ENCODE measurements at regions not wholly inside any gene's neighbourhood (a gene's known extent, or its start where the extent isn't known, plus 50 kb on each side); places are given as distances from the start of the nearest gene placed in this dataset.

DNA sequence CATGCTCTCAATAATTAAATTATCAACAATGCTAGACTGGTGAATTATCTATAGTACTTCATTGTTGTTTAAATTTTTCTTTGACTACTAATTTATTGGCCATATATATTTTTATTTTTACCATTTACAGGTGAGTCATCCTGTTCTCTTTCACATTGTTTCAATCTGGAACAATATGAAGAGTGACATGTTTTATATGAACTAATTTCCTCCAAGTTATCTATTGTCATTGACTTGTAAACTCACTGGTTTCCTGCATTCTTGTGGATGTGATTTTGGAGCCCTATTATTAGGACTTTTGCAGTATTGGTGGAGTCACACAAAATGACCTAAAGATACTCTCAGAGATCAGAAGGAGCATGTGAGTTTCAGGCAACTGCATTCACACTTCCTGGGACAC is 297.7 kb downstream of the AEBP2 start:
- TF ChIP-seq CTCF (IDR thresholded peaks at IDR 0.05) (no peak), POLR2A (IDR thresholded peaks at IDR 0.05) (no peak)

Measured in heart left ventricle (tissue), 13 donors.